OCI-LY3 (cell line): ENCODE measurements at regions not wholly inside any gene's neighbourhood (a gene's known extent, or its start where the extent isn't known, plus 50 kb on each side); places are given as distances from the start of the nearest gene placed in this dataset.

Source experiments
- CTCF ChIP-seq: fragments of 200-600, 300-600 bp; sonication (generic); IDR thresholded peaks from 2 replicates; pipeline ENCODE4 v1.5.1; 2014; ENCODE audit warnings: antibody characterized with exemption, low read length, low read depth
- EZH2phosphoT487 ChIP-seq: fragments of 200-600 bp; shearing (Covaris generic); IDR thresholded peaks from 2 replicates; pipeline ENCODE4 v1.6.1; 2018; ENCODE audit warnings: antibody characterized with exemption, mixed run types, low read depth

- TF ChIP-seq CTCF = no peak
- no peak for TF ChIP-seq EZH2phosphoT487
Observed at GRCh38 chr5:68922172-68922987, 171.4 kb upstream of the SLC30A5 start.
